Liver (tissue), 7 donors: ENCODE measurements at regions not wholly inside any gene's neighbourhood (a gene's known extent, or its start where the extent isn't known, plus 50 kb on each side); places are given as distances from the start of the nearest gene placed in this dataset.

ENCODE experiments used
- DNase-seq: peaks from one replicate; pipeline ENCODE4 v3.0.0-alpha.2; 2017; ENCODE audit warnings: low spot score
- H3K27ac ChIP-seq, 2 donors: one replicate each; pipeline ENCODE4 v1.7.0; 2013; ENCODE audit warnings: inconsistent platforms in 2 of 2, low read length in 2 of 2, control low read depth in 1 of 2, low read depth in 1 of 2, mild to moderate bottlenecking in 1 of 2
- H3K27me3 ChIP-seq, 4 donors: one replicate each; pipeline versions ENCODE4 v1.6.1 to v1.7.0; 2013; ENCODE audit warnings: low read length in 3 of 4, inconsistent platforms in 1 of 4, mild to moderate bottlenecking in 1 of 4, moderate library complexity in 1 of 4; ENCODE audit not compliant: control insufficient read depth in 4 of 4, insufficient read depth in 4 of 4
- H3K36me3 ChIP-seq, 4 donors: one replicate each; pipeline versions ENCODE4 v1.6.1 to v1.7.0; 2013; ENCODE audit warnings: low read length in 3 of 4, mild to moderate bottlenecking in 3 of 4, low read depth in 1 of 4, moderate library complexity in 1 of 4; ENCODE audit not compliant: control insufficient read depth in 4 of 4, insufficient read depth in 3 of 4
- H3K4me1 ChIP-seq, 4 donors: one replicate each; pipeline versions ENCODE4 v1.6.1 to v1.7.0; 2013; ENCODE audit warnings: low read length in 3 of 4, mild to moderate bottlenecking in 3 of 4, moderate library complexity in 1 of 4; ENCODE audit not compliant: control insufficient read depth in 4 of 4, insufficient read depth in 4 of 4
- H3K4me3 ChIP-seq, 3 donors: one replicate each; pipeline versions ENCODE4 v1.6.1 to v1.7.0; 2013; ENCODE audit warnings: low read length in 3 of 3, control low read depth in 1 of 3, low read depth in 1 of 3, mild to moderate bottlenecking in 1 of 3
- H3K9ac ChIP-seq, 2 donors: one replicate each; pipeline ENCODE4 v1.7.0; 2013; ENCODE audit warnings: low read length in 2 of 2, mild to moderate bottlenecking in 2 of 2, moderate library complexity in 2 of 2, control low read depth in 1 of 2, low read depth in 1 of 2
- H3K9me3 ChIP-seq, 4 donors: one replicate each; pipeline versions ENCODE4 v1.6.1 to v1.7.0; 2013; ENCODE audit warnings: low read length in 3 of 4; ENCODE audit not compliant: control insufficient read depth in 4 of 4
- EGR1 ChIP-seq, 2 donors: IDR thresholded peaks; 2 replicates each; pipeline ENCODE4 v1.6.1; 2016 to 2018; ENCODE audit warnings: antibody characterized with exemption in 2 of 2, low read depth in 2 of 2
- FOXA1 ChIP-seq: IDR thresholded peaks from 2 replicates; pipeline ENCODE4 v1.6.1; 2016; ENCODE audit warnings: antibody characterized with exemption
- FOXA2 ChIP-seq: IDR thresholded peaks from 2 replicates; pipeline ENCODE4 v1.6.1; 2016; ENCODE audit warnings: antibody characterized with exemption
- GABPA ChIP-seq, 2 donors: IDR thresholded peaks in 1 of 2; conservative IDR thresholded peaks in 1 of 2; 2 replicates each; pipeline ENCODE4 v1.6.1; 2016; ENCODE audit warnings: antibody characterized with exemption in 2 of 2, mild to moderate bottlenecking in 1 of 2, moderate library complexity in 1 of 2
- HNF4A ChIP-seq, 2 donors: conservative IDR thresholded peaks; 2 replicates each; pipeline ENCODE4 v1.6.1; 2016; ENCODE audit warnings: antibody characterized with exemption in 2 of 2, mild to moderate bottlenecking in 2 of 2
- HNF4G ChIP-seq: IDR thresholded peaks from 2 replicates; pipeline ENCODE4 v1.6.1; 2016; ENCODE audit warnings: antibody characterized with exemption
- JUND ChIP-seq, 2 donors: IDR thresholded peaks; 2 replicates each; pipeline ENCODE4 v1.6.1; 2016; ENCODE audit warnings: antibody characterized with exemption in 2 of 2
- RAD21 ChIP-seq, 2 donors: IDR thresholded peaks; 2 replicates each; pipeline ENCODE4 v1.6.1; 2016; ENCODE audit warnings: antibody characterized with exemption in 2 of 2, mild to moderate bottlenecking in 2 of 2
- RXRA ChIP-seq, 2 donors: IDR thresholded peaks; 2 replicates each; pipeline ENCODE4 v1.6.1; 2017 to 2018; ENCODE audit warnings: antibody characterized with exemption in 2 of 2, mild to moderate bottlenecking in 1 of 2
- SP1 ChIP-seq: IDR thresholded peaks from 2 replicates; pipeline ENCODE4 v1.6.1; 2018; ENCODE audit warnings: antibody characterized with exemption, mild to moderate bottlenecking
- TAF1 ChIP-seq: conservative IDR thresholded peaks from 2 replicates; pipeline ENCODE4 v1.6.1; 2016; ENCODE audit warnings: antibody characterized with exemption, mild to moderate bottlenecking
- YY1 ChIP-seq: IDR thresholded peaks from 2 replicates; pipeline ENCODE4 v1.6.1; 2016; ENCODE audit warnings: antibody characterized with exemption, mild to moderate bottlenecking
- WGBS: extraction: QIAGEN DNeasy Blood & Tissue Kit; methylation state at CpG from one replicate; pipeline ENCODE4 v1.1.7; 2013; 5-methylcytosine and 5-hydroxymethylcytosine counted together
- TF ChIP-seq, protein P1 (sequence below): IDR thresholded peaks from 2 replicates; pipeline ENCODE4 v1.6.1; 2016; ENCODE audit warnings: antibody characterized with exemption, mild to moderate bottlenecking
- TF ChIP-seq, protein P2 (sequence below): IDR thresholded peaks from 2 replicates; pipeline ENCODE4 v1.6.1; 2016; ENCODE audit warnings: antibody characterized with exemption
- TF ChIP-seq, protein P3 (sequence below): IDR thresholded peaks from 2 replicates; pipeline ENCODE4 v1.6.1; 2016; ENCODE audit warnings: antibody characterized with exemption
- TF ChIP-seq, protein P4 (sequence below): IDR thresholded peaks from 2 replicates; pipeline ENCODE4 v1.6.1; 2016; ENCODE audit warnings: antibody characterized with exemption
- donor health status: healthy.
- donor health status: healthy.
- donor health status: healthy.
- donor health status: healthy.

DNA sequence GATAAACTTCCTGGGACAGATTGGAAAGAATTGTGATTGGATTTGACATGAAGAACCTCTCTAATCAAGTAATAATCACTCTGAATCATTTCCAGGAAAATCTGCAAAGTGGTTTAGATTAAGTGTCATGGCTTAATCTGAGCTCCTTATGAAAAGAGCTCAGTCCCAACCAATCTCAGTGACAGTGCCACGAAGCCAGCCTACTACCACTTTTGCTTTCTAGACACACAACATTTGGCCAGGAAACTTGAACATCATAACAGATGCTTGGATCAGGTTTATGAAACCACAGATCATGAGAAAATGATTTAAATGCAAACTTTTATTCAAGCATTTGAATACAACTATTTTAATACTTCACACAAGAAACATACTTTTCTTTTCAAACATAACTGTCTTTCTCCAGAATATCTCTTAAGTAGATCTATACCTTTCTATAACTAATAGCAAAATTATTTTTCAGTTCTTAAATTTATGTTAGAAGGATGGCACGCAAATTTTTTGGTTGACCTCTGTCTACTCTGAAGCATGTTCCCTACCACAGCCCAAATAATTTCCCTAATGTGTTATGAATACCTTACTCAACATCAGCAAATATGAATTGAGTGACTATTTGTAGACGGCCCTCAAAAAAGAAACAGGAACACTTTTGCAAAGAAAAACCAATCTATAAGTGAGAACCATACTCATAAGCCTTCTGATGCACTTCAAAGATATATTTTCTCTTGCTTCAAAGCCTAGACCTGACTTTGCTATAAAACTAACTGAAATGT is 495.0 kb upstream of the ZNF385D start (continued):
- TF ChIP-seq GABPA (IDR thresholded peaks at IDR 0.05 in 1 of 2, conservative IDR thresholded peaks at IDR 0.05 in 1 of 2) (no peak), SP1 (no peak), RXRA (IDR thresholded peaks at IDR 0.05) (no peak), YY1 (no peak)

DNA sequence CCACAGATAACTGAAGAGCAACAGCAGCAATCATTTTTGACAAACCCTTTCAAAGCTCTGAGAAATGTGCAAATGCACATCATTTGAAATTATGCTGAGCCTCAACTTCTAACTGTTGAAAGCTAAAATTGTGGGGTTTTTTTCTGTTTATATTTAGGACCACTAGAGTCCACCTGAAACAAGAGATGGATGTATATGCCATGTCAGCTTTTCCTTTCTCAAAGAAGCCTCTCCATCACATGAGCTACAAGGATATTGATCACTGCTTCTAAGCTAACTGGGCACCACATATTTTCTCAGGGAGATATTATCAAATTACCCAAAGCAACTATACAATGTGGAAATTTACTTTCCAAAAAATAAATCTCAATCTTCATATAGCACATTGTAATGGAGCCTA is 498.6 kb upstream of the ZNF385D start:
- Histone ChIP-seq H3K9ac (no peak overlapping the region), H3K4me3 (no peak overlapping the region)

DNA sequence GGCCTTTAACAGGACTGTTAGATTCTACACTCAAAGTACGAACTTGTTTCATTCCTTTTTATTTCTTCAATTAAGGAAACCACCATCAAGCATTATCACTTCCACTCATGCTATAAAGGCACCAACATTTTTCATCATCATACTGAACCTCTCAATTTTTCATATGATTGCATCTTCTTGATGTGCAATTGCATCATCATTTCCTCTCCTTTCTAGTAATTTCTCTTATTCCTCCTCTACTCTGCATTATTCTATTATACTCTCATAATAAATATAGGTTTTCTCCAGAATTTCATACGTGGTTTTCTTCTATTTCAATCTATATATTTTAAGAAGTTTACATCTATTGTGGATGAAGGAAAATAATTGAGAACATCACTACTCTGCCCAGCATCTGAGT is 506.2 kb upstream of the ZNF385D start:
- H3K4me3 ChIP-seq: no peak overlapping the region
- H3K9me3 ChIP-seq: no peaks in the 10 kb centered on the region
- 57% methylated on average over 2 of the region's 2 CpGs for whole genome bisulfite sequencing
- DNase-seq: no peak
- H3K27ac ChIP-seq: no peak overlapping the region
- no peaks in the 10 kb centered on the region for H3K36me3 ChIP-seq
- TF ChIP-seq EGR1 (IDR thresholded peaks at IDR 0.05; ENCODE audit: low read depth in 2 of 2) (no peak), FOXA2 (no peak), GABPA (IDR thresholded peaks at IDR 0.05 in 1 of 2, conservative IDR thresholded peaks at IDR 0.05 in 1 of 2) (no peak), HNF4A (conservative IDR thresholded peaks at IDR 0.05) (no peak), HNF4G (no peak), TAF1 (no peak), RXRA (IDR thresholded peaks at IDR 0.05) (no peak)
- TF ChIP-seq, protein P1, sequence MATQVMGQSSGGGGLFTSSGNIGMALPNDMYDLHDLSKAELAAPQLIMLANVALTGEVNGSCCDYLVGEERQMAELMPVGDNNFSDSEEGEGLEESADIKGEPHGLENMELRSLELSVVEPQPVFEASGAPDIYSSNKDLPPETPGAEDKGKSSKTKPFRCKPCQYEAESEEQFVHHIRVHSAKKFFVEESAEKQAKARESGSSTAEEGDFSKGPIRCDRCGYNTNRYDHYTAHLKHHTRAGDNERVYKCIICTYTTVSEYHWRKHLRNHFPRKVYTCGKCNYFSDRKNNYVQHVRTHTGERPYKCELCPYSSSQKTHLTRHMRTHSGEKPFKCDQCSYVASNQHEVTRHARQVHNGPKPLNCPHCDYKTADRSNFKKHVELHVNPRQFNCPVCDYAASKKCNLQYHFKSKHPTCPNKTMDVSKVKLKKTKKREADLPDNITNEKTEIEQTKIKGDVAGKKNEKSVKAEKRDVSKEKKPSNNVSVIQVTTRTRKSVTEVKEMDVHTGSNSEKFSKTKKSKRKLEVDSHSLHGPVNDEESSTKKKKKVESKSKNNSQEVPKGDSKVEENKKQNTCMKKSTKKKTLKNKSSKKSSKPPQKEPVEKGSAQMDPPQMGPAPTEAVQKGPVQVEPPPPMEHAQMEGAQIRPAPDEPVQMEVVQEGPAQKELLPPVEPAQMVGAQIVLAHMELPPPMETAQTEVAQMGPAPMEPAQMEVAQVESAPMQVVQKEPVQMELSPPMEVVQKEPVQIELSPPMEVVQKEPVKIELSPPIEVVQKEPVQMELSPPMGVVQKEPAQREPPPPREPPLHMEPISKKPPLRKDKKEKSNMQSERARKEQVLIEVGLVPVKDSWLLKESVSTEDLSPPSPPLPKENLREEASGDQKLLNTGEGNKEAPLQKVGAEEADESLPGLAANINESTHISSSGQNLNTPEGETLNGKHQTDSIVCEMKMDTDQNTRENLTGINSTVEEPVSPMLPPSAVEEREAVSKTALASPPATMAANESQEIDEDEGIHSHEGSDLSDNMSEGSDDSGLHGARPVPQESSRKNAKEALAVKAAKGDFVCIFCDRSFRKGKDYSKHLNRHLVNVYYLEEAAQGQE: no peak
- no peaks in the 10 kb centered on the region for H3K4me1 ChIP-seq
- H3K27me3 ChIP-seq: peaks cover 0 to 3% (median 0%) of the 10 kb centered on the region in 4 donors
- no peak overlapping the region for H3K9ac ChIP-seq

More for the DNA sequence above, 498.6 kb upstream of the ZNF385D start:
- Histone ChIP-seq H3K4me1 (no peaks in the 10 kb centered on the region), H3K27ac (no peak overlapping the region), H3K36me3 (no peaks in the 10 kb centered on the region), H3K27me3 (peaks cover 0 to 2% (median 0%) of the 10 kb centered on the region in 4 donors), H3K9me3 (no peaks in the 10 kb centered on the region)
- TF ChIP-seq, protein P2, sequence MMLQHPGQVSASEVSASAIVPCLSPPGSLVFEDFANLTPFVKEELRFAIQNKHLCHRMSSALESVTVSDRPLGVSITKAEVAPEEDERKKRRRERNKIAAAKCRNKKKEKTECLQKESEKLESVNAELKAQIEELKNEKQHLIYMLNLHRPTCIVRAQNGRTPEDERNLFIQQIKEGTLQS: no peak
- TF ChIP-seq, protein P1: no peak
- TF ChIP-seq SP1: no peak
- TF ChIP-seq, protein P3, sequence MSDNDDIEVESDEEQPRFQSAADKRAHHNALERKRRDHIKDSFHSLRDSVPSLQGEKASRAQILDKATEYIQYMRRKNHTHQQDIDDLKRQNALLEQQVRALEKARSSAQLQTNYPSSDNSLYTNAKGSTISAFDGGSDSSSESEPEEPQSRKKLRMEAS: no peak
- TF ChIP-seq FOXA1: no peak
- TF ChIP-seq RAD21 (IDR thresholded peaks at IDR 0.05): no peak
- TF ChIP-seq, protein P4, sequence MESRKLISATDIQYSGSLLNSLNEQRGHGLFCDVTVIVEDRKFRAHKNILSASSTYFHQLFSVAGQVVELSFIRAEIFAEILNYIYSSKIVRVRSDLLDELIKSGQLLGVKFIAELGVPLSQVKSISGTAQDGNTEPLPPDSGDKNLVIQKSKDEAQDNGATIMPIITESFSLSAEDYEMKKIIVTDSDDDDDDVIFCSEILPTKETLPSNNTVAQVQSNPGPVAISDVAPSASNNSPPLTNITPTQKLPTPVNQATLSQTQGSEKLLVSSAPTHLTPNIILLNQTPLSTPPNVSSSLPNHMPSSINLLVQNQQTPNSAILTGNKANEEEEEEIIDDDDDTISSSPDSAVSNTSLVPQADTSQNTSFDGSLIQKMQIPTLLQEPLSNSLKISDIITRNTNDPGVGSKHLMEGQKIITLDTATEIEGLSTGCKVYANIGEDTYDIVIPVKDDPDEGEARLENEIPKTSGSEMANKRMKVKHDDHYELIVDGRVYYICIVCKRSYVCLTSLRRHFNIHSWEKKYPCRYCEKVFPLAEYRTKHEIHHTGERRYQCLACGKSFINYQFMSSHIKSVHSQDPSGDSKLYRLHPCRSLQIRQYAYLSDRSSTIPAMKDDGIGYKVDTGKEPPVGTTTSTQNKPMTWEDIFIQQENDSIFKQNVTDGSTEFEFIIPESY: no peak
- no peak for TF ChIP-seq TAF1
- no peak for TF ChIP-seq JUND (IDR thresholded peaks at IDR 0.05)
- TF ChIP-seq YY1: no peak
- TF ChIP-seq EGR1 (IDR thresholded peaks at IDR 0.05; ENCODE audit: low read depth in 2 of 2): no peak
- TF ChIP-seq FOXA2: no peak
- DNase-seq: no peak
